Dermis microvascular lymphatic vessel endothelial cell (primary cell): ENCODE measurements at regions not wholly inside any gene's neighbourhood (a gene's known extent, or its start where the extent isn't known, plus 50 kb on each side); places are given as distances from the start of the nearest gene placed in this dataset.

Experiments used
- DNase-seq, 2 donors: peaks; one replicate each; pipeline versions ENCODE4 v3.0.0 to v3.0.0-alpha.2; 2010; ENCODE audit warnings: low read depth in 2 of 2

- no peak for DNase-seq
Measured at GRCh38 chr16:11440657-11441012, 95.4 kb downstream of the RMI2 start.

GRCh38 chr16:11445486-11445885 is 100.2 kb downstream of the RMI2 start:
- no peak for DNase-seq

GRCh38 chr16:11446566-11447119 is 101.4 kb downstream of the RMI2 start:
- no peak for DNase-seq

GRCh38 chr16:11447272-11447671 is 102.0 kb downstream of the RMI2 start:
- no peak for DNase-seq

- no peak for DNase-seq
Measured at GRCh38 chr16:11447836-11448235, 102.6 kb downstream of the RMI2 start.

- DNase-seq, result no peak
Measured at GRCh38 chr16:11448796-11449416, 103.6 kb downstream of the RMI2 start.

- DNase-seq, result no peak
Measured at GRCh38 chr16:11449716-11450115, 104.5 kb downstream of the RMI2 start.

- DNase-seq, result no peak
Measured at GRCh38 chr16:11450136-11450535, 104.9 kb downstream of the RMI2 start.

- no peak for DNase-seq
Measured at GRCh38 chr16:11452298-11452697, 107.0 kb downstream of the RMI2 start.

- no peak for DNase-seq
Measured at GRCh38 chr16:11452746-11453389, 107.6 kb downstream of the RMI2 start.

GRCh38 chr16:11456741-11457140 is 111.5 kb downstream of the RMI2 start:
- no peak for DNase-seq

GRCh38 chr16:11459722-11460121 is 114.5 kb downstream of the RMI2 start:
- DNase-seq, result no peak

GRCh38 chr16:11460820-11461594 is 115.7 kb downstream of the RMI2 start:
- DNase-seq, result no peak

GRCh38 chr16:11461595-11461990 is 116.3 kb downstream of the RMI2 start:
- DNase-seq, result no peak

- no peak for DNase-seq
Measured at GRCh38 chr16:11462036-11462435, 116.8 kb downstream of the RMI2 start.

GRCh38 chr16:11462861-11463260 is 117.6 kb downstream of the RMI2 start:
- DNase-seq, result no peak

- DNase-seq, result no peak
Measured at GRCh38 chr16:11464241-11464640, 119.0 kb downstream of the RMI2 start.

- no peak for DNase-seq
Measured at GRCh38 chr16:11465675-11466074, 120.4 kb downstream of the RMI2 start.

GRCh38 chr16:11470676-11471415 is 115.9 kb downstream of the LITAF start:
- DNase-seq, result no peak

GRCh38 chr16:11471548-11471947 is 115.2 kb downstream of the LITAF start:
- DNase-seq, result no peak

GRCh38 chr16:11472410-11472809 is 114.3 kb downstream of the LITAF start:
- DNase-seq, result no peak

GRCh38 chr16:11472851-11473250 is 113.9 kb downstream of the LITAF start:
- DNase-seq, result no peak
